ENCODE measurements at regions not wholly inside any gene's neighbourhood (a gene's known extent, or its start where the extent isn't known, plus 50 kb on each side); places are given as distances from the start of the nearest gene placed in this dataset.

DNA sequence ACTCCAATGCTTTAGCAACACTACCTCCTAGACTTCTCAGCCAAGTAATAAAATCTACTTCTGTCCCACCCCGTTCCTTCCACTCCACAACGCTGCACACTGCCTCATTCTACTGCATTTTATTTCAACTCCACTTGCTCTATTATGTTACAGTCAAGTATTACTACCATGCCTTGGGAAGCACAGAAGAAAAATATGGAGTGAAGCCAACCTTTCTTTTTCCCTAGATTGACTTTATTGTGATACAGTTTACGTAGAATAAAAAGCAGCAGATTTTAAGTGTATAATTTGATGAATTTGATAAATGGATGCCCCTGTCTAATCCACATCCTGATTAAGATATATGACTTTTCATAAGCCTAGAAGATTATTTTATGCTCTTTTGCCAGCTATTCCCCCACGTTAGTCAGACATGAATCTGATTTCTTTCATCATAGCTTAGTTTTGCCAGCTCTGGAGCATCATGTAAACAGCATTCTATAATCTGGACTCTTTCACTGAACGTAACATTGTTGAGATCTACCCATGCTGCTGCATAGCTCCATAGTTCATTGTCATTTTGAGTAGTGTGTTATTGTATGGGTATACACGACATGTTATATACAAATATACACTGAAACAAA is 676.8 kb upstream of the RAB6C start:
- H3K9ac ChIP-seq (ENCODE audit: low read depth in 1 of 2, low read length in 2 of 2): no peak overlapping the region
- 60% methylated on average over 6 of the region's 6 CpGs for WGBS
- peaks cover 0 to 2% (median 1%) of the 10 kb centered on the region in 4 donors for H3K27me3 ChIP-seq (ENCODE audit: control insufficient read depth in 4 of 4, insufficient read depth in 4 of 4, low read length in 3 of 4)
- H3K9me3 ChIP-seq (ENCODE audit: control insufficient read depth in 4 of 4, low read length in 3 of 4): peaks cover 0 to 2% (median under 1%) of the 10 kb centered on the region in 4 donors
- TF ChIP-seq YY1 (IDR thresholded peaks at IDR 0.05) (no peak), FOXA1 (IDR thresholded peaks at IDR 0.05) (no peak), TAF1 (conservative IDR thresholded peaks at IDR 0.05) (no peak), EGR1 (IDR thresholded peaks at IDR 0.05; ENCODE audit: low read depth in 2 of 2) (no peak), RXRA (IDR thresholded peaks at IDR 0.05) (no peak), HNF4A (conservative IDR thresholded peaks at IDR 0.05) (no peak)
- TF ChIP-seq, protein P1, sequence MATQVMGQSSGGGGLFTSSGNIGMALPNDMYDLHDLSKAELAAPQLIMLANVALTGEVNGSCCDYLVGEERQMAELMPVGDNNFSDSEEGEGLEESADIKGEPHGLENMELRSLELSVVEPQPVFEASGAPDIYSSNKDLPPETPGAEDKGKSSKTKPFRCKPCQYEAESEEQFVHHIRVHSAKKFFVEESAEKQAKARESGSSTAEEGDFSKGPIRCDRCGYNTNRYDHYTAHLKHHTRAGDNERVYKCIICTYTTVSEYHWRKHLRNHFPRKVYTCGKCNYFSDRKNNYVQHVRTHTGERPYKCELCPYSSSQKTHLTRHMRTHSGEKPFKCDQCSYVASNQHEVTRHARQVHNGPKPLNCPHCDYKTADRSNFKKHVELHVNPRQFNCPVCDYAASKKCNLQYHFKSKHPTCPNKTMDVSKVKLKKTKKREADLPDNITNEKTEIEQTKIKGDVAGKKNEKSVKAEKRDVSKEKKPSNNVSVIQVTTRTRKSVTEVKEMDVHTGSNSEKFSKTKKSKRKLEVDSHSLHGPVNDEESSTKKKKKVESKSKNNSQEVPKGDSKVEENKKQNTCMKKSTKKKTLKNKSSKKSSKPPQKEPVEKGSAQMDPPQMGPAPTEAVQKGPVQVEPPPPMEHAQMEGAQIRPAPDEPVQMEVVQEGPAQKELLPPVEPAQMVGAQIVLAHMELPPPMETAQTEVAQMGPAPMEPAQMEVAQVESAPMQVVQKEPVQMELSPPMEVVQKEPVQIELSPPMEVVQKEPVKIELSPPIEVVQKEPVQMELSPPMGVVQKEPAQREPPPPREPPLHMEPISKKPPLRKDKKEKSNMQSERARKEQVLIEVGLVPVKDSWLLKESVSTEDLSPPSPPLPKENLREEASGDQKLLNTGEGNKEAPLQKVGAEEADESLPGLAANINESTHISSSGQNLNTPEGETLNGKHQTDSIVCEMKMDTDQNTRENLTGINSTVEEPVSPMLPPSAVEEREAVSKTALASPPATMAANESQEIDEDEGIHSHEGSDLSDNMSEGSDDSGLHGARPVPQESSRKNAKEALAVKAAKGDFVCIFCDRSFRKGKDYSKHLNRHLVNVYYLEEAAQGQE (IDR thresholded peaks at IDR 0.05): no peak
- TF ChIP-seq, protein P2, sequence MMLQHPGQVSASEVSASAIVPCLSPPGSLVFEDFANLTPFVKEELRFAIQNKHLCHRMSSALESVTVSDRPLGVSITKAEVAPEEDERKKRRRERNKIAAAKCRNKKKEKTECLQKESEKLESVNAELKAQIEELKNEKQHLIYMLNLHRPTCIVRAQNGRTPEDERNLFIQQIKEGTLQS (IDR thresholded peaks at IDR 0.05): no peak
- TF ChIP-seq, protein P3, sequence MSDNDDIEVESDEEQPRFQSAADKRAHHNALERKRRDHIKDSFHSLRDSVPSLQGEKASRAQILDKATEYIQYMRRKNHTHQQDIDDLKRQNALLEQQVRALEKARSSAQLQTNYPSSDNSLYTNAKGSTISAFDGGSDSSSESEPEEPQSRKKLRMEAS (IDR thresholded peaks at IDR 0.05): no peak
- H3K4me1 ChIP-seq (ENCODE audit: control insufficient read depth in 4 of 4, insufficient read depth in 4 of 4, low read length in 3 of 4): no peaks in the 10 kb centered on the region
- H3K4me3 ChIP-seq (ENCODE audit: low read depth in 1 of 3, low read length in 3 of 3): no peak overlapping the region
- H3K27ac ChIP-seq (ENCODE audit: low read depth in 1 of 2, low read length in 2 of 2): no peak overlapping the region
- no peak for DNase-seq (ENCODE audit: low spot score)
- no peaks in the 10 kb centered on the region for H3K36me3 ChIP-seq (ENCODE audit: control insufficient read depth in 4 of 4, insufficient read depth in 3 of 4, low read depth in 1 of 4, low read length in 3 of 4)

DNA sequence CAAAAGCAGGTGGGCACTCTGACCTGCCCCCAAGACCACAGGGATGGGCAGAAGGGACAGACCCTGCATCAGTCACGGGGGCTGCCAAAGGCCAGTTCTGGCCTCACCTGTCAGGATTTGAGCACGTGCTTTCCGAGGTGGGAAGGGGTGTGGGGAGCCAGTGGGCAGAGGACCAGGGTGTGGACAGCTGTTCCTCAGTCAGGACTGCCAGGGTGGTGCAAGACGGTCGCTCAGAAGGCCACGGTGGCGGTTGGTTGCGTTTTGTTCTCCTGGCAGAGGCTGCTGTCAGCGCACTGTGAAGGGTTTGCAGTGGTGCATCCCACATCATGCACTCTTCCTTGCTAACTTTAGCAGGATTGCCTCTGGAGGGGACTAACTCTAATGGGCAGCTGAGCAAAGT is 665.3 kb upstream of the RAB6C start:
- DNase-seq (ENCODE audit: low spot score): no peak
- no peak overlapping the region for H3K4me3 ChIP-seq (ENCODE audit: low read depth in 1 of 3, low read length in 3 of 3)
- H3K27me3 ChIP-seq (ENCODE audit: control insufficient read depth in 4 of 4, insufficient read depth in 4 of 4, low read length in 3 of 4): no peaks in the 10 kb centered on the region
- 80% methylated on average over 9 of the region's 9 CpGs for WGBS
- TF ChIP-seq, protein P1 (IDR thresholded peaks at IDR 0.05): no peak
- TF ChIP-seq FOXA2 (IDR thresholded peaks at IDR 0.05): no peak
- H3K9ac ChIP-seq (ENCODE audit: low read depth in 1 of 2, low read length in 2 of 2): no peak overlapping the region
- H3K27ac ChIP-seq (ENCODE audit: low read depth in 1 of 2, low read length in 2 of 2): no peak overlapping the region
- peaks cover 0 to 1% (median under 1%) of the 10 kb centered on the region in 4 donors for H3K9me3 ChIP-seq (ENCODE audit: control insufficient read depth in 4 of 4, low read length in 3 of 4)
- H3K36me3 ChIP-seq (ENCODE audit: control insufficient read depth in 4 of 4, insufficient read depth in 3 of 4, low read depth in 1 of 4, low read length in 3 of 4): no peaks in the 10 kb centered on the region
- no peaks in the 10 kb centered on the region for H3K4me1 ChIP-seq (ENCODE audit: control insufficient read depth in 4 of 4, insufficient read depth in 4 of 4, low read length in 3 of 4)

All from liver (tissue), 7 donors.